Smooth muscle cell (in vitro differentiated cells): ENCODE measurements at regions not wholly inside any gene's neighbourhood (a gene's known extent, or its start where the extent isn't known, plus 50 kb on each side); places are given as distances from the start of the nearest gene placed in this dataset.

Experiments used
- DNase-seq: peaks from one replicate; lab custom pipeline; 2025; ENCODE audit not compliant: unreplicated experiment; lab: John Stamatoyannopoulos, UW
- H2AFZ ChIP-seq: fragments of 200-600 bp; sonication (generic); 2 replicates; pipeline ENCODE4 v1.6.0; 2016; ENCODE audit warnings: antibody characterized with exemption, low read depth, mild to moderate bottlenecking
- H3F3A ChIP-seq: fragments of 200-600 bp; sonication (generic); 2 replicates; pipeline ENCODE4 v1.6.0; 2017; ENCODE audit warnings: antibody characterized with exemption, low read depth
- H3K27ac ChIP-seq: fragments of 200-600 bp; sonication (generic); 2 replicates; pipeline ENCODE4 v1.5.1; 2016; ENCODE audit warnings: low read depth, mild to moderate bottlenecking
- H3K27me3 ChIP-seq: fragments of 200-600 bp; sonication (generic); 2 replicates; pipeline ENCODE4 v1.6.1; 2016; ENCODE audit warnings: low read depth, mild to moderate bottlenecking
- H3K36me3 ChIP-seq: fragments of 200-600 bp; sonication (generic); 2 replicates; pipeline ENCODE4 v1.5.1; 2016; ENCODE audit warnings: low read depth
- H3K4me1 ChIP-seq: fragments of 200-600 bp; sonication (generic); 2 replicates; pipeline ENCODE4 v1.5.1; 2016; ENCODE audit warnings: low read depth
- H3K4me2 ChIP-seq: fragments of 200-600 bp; sonication (generic); 2 replicates; pipeline ENCODE4 v1.6.0; 2016; ENCODE audit warnings: mild to moderate bottlenecking
- H3K4me3 ChIP-seq: fragments of 200-600 bp; sonication (generic); 2 replicates; pipeline ENCODE4 v1.5.1; 2016; ENCODE audit warnings: mild to moderate bottlenecking
- H3K79me2 ChIP-seq: fragments of 200-600 bp; sonication (generic); 2 replicates; pipeline ENCODE4 v1.6.0; 2016; ENCODE audit warnings: low read depth, mild to moderate bottlenecking
- H3K9ac ChIP-seq: fragments of 200-600 bp; sonication (generic); 2 replicates; pipeline ENCODE4 v1.6.0; 2016; ENCODE audit warnings: low read depth
- H3K9me3 ChIP-seq: fragments of 200-600 bp; sonication (generic); replicated peaks from 2 replicates; pipeline ENCODE4 v1.5.1; 2016; ENCODE audit warnings: low read depth
- H4K20me1 ChIP-seq: fragments of 200-600 bp; sonication (generic); 2 replicates; pipeline ENCODE4 v1.6.0; 2016; ENCODE audit warnings: low read depth
- WGBS: methylation state at CpG from one replicate; pipeline ENCODE4 v1.1.7; 2016; ENCODE audit warnings: low lambda C conversion rate; 5-methylcytosine and 5-hydroxymethylcytosine counted together
- TF ChIP-seq, protein P1 (sequence below): fragments of 200-600 bp; sonication (generic); IDR thresholded peaks from 2 replicates; pipeline ENCODE4 v1.5.1; 2017; ENCODE audit warnings: borderline replicate concordance, mild to moderate bottlenecking, antibody characterized with exemption; ENCODE audit not compliant: insufficient read depth, poor library complexity, severe bottlenecking

DNA sequence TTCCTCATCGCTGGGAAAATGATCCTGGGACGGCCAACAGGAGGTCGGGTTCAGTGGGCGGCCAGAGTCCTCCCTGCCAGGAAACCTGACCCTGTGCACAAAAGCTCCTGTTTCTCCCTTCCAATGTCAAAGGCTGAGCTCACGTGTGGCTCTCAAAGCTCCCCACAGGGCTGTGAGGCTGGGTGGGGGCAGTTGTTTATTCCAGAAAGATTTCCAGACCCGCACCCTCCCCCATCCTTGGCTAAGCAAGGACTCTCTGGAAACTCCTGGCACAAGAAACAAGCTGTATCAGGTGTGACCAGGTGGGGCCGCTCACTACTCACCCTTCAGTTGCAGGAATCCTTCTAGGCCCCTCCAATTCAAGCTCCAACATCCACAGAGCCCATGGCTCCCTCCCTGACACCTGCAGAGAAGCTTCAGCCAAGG lies 131.9 kb downstream of the SHANK2 start:
- no peaks in the 10 kb centered on the region for H3K36me3 ChIP-seq
- TF ChIP-seq, protein P1, sequence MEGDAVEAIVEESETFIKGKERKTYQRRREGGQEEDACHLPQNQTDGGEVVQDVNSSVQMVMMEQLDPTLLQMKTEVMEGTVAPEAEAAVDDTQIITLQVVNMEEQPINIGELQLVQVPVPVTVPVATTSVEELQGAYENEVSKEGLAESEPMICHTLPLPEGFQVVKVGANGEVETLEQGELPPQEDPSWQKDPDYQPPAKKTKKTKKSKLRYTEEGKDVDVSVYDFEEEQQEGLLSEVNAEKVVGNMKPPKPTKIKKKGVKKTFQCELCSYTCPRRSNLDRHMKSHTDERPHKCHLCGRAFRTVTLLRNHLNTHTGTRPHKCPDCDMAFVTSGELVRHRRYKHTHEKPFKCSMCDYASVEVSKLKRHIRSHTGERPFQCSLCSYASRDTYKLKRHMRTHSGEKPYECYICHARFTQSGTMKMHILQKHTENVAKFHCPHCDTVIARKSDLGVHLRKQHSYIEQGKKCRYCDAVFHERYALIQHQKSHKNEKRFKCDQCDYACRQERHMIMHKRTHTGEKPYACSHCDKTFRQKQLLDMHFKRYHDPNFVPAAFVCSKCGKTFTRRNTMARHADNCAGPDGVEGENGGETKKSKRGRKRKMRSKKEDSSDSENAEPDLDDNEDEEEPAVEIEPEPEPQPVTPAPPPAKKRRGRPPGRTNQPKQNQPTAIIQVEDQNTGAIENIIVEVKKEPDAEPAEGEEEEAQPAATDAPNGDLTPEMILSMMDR = peak; percentile 21
- H3K9me3 ChIP-seq = no peaks in the 10 kb centered on the region
- no peak overlapping the region for H2AFZ ChIP-seq
- no peaks in the 10 kb centered on the region for H4K20me1 ChIP-seq
- H3K27ac ChIP-seq = no peak overlapping the region
- no peak overlapping the region for H3K4me3 ChIP-seq
- no peaks in the 10 kb centered on the region for H3K79me2 ChIP-seq
- H3K4me2 ChIP-seq = no peak overlapping the region
- 32% methylated on average over 7 of the region's 7 CpGs for WGBS
- no peaks in the 10 kb centered on the region for H3F3A ChIP-seq
- DNase-seq = no peak
- no peak overlapping the region for H3K9ac ChIP-seq
- no peaks in the 10 kb centered on the region for H3K27me3 ChIP-seq
- H3K4me1 ChIP-seq = no peaks in the 10 kb centered on the region

DNA sequence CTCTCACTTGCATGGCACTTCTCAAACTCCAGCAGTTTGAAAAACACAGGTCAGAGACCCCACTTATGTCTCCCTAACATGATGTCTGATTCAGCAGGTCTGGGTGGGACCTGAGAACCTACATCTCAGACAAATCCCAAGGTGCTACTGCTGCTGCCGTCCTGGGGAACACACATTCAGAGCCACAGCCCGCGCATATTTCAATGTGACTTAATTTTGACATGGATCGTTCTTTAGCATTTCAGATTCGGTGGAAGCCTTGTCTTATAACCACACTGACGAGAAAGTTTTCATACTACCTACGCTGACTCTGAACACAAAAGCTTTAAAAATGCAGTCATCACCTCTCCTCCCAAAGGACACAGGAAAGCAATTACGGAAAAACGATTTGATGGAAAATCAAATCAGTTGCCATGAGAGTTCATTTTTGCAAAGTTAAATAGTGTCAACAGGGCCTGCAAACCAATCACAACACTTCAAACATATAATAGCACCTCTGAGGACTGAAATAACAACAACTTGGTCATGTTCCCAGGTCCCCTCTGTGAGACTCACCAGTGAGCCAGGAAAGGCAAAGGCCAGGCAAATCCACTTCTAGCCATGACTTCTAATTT lies 132.6 kb downstream of the SHANK2 start:
- H3K4me1 ChIP-seq = no peaks in the 10 kb centered on the region
- H3K27ac ChIP-seq = no peak overlapping the region
- no peak overlapping the region for H3K4me2 ChIP-seq
- H3K4me3 ChIP-seq = no peak overlapping the region
- H3K9me3 ChIP-seq = no peaks in the 10 kb centered on the region
- no peaks in the 10 kb centered on the region for H4K20me1 ChIP-seq
- H3K27me3 ChIP-seq = no peaks in the 10 kb centered on the region
- WGBS = 90% methylated on average over 9 of the region's 9 CpGs
- H3K9ac ChIP-seq = no peak overlapping the region
- H3K79me2 ChIP-seq = no peaks in the 10 kb centered on the region
- no peak overlapping the region for H2AFZ ChIP-seq
- H3K36me3 ChIP-seq = no peaks in the 10 kb centered on the region
- TF ChIP-seq, protein P1 = no peak
- no peak for DNase-seq
- no peaks in the 10 kb centered on the region for H3F3A ChIP-seq

DNA sequence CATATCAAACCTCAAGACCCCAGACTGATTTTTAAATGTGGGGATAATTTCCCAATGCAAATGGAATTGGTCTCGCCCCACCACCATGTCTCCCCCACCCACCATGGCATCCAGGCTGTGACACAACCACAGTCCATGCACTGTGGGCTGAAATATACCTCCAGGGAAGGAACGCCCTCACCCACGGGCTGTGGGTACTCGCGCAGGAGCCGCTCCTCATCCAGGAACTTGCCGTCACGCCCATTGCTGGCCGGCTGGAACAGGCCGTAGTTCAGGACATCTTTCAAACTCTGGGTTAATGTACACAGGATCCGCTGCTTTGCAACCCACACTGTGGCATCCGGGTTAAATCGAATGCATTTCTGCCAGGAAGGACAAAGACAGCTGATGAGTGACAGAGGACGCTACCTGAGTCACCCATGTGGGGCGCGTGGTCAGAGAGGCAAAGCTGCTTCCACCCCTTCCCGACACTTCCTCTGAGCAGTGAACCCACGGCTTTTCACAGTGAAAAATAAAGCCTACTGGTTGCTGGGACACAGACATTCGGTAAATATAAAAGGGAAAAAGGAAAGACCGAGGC lies 133.6 kb downstream of the SHANK2 start:
- WGBS = 96% methylated on average over 20 of the region's 20 CpGs
- TF ChIP-seq, protein P1 = no peak

DNA sequence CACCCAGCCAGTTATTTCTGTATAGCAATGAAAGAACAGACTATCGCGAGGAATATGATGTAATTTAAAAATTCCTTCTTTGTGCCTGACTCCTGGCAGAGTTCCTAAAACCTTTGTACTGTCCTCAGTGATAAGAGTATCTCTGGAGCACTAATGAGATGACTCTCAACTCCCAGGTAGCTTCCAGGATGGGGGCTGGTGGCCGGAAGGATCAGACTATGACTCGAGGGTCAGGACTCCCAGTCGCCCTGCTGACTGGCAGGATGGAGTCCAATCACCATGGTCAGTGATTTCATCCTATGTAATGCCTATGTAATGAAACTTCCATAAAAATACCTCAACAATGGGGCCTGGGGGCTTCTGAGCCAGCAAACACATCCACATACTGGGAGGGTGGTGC lies 135.1 kb downstream of the SHANK2 start:
- Histone ChIP-seq H3K4me3 (no peak overlapping the region), H3K27ac (no peak overlapping the region), H3K36me3 (no peaks in the 10 kb centered on the region), H3F3A (no peaks in the 10 kb centered on the region), H2AFZ (no peak overlapping the region), H3K4me2 (no peak overlapping the region), H3K9me3 (no peaks in the 10 kb centered on the region), H3K9ac (no peak overlapping the region), H3K27me3 (no peaks in the 10 kb centered on the region), H4K20me1 (no peaks in the 10 kb centered on the region), H3K79me2 (no peaks in the 10 kb centered on the region), H3K4me1 (no peaks in the 10 kb centered on the region)
- DNase-seq = no peak
- TF ChIP-seq, protein P1 = no peak
- 71% methylated on average over 5 of the region's 5 CpGs for WGBS

More for the DNA sequence above, 133.6 kb downstream of the SHANK2 start:
- Histone ChIP-seq H3K27ac (no peak overlapping the region), H3K9me3 (no peaks in the 10 kb centered on the region), H3K4me2 (no peak overlapping the region), H4K20me1 (no peaks in the 10 kb centered on the region), H3F3A (no peaks in the 10 kb centered on the region), H3K36me3 (no peaks in the 10 kb centered on the region), H3K79me2 (no peaks in the 10 kb centered on the region), H3K4me1 (no peaks in the 10 kb centered on the region), H3K9ac (no peak overlapping the region), H3K4me3 (no peak overlapping the region), H2AFZ (no peak overlapping the region), H3K27me3 (no peaks in the 10 kb centered on the region)
- no peak for DNase-seq
